ENCODE measurements at regions not wholly inside any gene's neighbourhood (a gene's known extent, or its start where the extent isn't known, plus 50 kb on each side); places are given as distances from the start of the nearest gene placed in this dataset.

DNA sequence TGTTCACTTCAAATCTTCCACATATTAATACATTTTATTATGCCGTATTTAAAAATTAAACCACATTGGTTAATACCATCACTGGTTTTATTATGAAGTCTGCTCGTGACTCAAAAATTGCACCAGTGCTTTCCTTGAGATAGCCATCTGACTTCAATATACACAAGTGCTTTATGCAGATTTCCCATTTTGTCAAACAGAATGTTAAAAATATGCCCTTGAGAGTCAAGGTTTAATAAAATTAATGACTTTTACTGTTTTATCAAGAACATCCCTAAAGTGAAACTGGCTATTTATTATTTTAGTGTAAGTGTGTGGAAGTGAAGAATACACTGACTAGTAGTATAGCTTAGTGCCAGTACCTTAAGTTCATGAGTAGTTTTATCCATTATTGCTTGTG, 139.3 kb upstream of the SOX2 start:
- Histone ChIP-seq H3K4me3 (ENCODE audit: insufficient read depth, low read depth, low read length) (no peak overlapping the region), H3K36me3 (replicated peaks; ENCODE audit: control insufficient read depth, insufficient read depth, low read length) (no peaks in the 10 kb centered on the region), H3K27me3 (ENCODE audit: control insufficient read depth, insufficient read depth, low read length) (no peaks in the 10 kb centered on the region)
- no peak for DNase-seq

DNA sequence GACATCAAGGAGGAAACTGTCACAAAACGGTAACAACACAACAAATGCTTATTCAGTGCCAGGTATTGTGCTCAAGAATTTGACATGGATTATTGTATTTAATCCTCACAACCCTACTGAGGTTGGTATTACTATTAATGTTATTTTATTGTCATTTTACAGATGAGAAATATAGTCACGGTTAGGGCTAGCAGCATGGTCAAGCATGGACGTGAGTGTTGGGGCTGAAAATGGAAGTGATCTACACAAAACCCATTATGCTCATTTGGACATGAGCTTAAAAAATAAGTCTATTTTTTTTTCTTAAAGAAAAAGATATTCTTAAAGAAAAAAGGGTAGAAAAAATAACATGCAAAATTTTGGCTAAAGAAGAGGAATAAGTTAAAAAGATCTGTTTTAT, 141.3 kb upstream of the SOX2 start:
- no peaks in the 10 kb centered on the region for H3K27me3 ChIP-seq (ENCODE audit: control insufficient read depth, insufficient read depth, low read length)
- H3K36me3 ChIP-seq (replicated peaks; ENCODE audit: control insufficient read depth, insufficient read depth, low read length): no peaks in the 10 kb centered on the region
- DNase-seq: no peak
- no peak overlapping the region for H3K4me3 ChIP-seq (ENCODE audit: insufficient read depth, low read depth, low read length)

DNA sequence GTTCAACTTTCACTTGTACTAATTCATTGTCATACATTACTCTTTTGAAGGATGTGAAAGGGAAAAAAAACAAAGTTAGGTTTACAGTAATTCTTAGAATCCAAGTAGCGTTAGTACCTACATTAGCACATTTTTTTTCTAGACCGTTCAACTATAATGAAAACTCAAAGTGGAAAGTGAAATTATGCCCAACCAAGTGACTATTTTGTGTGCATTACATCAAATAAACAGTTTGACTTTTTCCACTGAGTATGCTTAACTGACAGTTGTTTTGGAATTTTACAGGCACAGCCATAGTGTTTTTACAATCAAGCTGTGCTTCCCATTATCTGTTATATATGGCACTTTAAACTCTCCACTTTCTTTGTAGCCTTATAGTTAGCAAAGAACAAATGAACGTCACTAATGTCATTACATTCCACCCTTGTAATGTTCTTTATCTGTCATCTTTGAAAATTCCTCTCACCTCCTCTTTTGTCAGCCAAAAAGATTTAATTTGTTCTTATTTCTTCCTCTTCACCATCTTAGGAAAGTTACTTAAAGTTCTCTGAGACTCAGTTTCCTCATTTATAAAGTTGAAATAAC, 142.3 kb upstream of the SOX2 start:
- Histone ChIP-seq H3K27me3 (ENCODE audit: control insufficient read depth, insufficient read depth, low read length) (no peaks in the 10 kb centered on the region), H3K36me3 (replicated peaks; ENCODE audit: control insufficient read depth, insufficient read depth, low read length) (no peaks in the 10 kb centered on the region), H3K4me3 (ENCODE audit: insufficient read depth, low read depth, low read length) (no peak overlapping the region)
- DNase-seq: no peak

DNA sequence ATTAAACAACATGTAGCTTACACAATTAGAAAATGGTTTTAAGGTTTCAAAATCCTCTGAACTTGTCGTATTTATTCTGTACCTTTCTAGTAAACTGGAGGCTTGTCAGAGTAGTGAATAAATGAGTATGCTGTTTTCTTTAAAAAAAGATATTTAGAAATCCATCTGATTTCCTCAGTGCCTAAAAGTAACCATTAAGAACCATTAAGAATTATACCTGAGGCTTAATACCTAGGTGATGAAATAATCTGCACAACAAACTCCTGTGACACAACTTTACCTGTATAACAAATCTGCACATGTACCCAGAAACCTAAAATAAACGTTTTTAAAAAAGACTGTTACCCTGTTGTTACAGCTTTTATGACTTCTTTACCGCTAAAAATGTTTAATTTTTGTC, 143.0 kb upstream of the SOX2 start:
- no peak for DNase-seq
- no peaks in the 10 kb centered on the region for H3K36me3 ChIP-seq (replicated peaks; ENCODE audit: control insufficient read depth, insufficient read depth, low read length)

DNA sequence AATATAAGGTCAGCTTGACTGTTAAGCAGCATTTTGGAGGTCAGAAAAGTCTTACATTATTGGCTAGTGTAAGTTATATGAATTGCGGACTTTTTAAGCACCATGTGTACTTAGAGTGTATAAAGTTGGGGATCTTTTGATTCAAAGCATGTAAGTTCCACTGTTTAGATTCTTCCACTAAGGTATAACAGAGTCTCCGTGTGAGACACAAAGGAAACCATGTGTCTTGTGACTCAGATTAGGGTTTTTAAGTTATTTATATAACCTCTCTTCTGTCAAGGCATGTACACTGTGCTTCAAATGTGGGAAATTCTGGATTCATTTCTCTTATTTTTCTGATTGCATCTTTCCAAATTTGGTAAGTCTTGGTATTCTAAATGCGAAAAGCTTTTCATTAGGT, 143.5 kb upstream of the SOX2 start:
- no peaks in the 10 kb centered on the region for H3K36me3 ChIP-seq (replicated peaks; ENCODE audit: control insufficient read depth, insufficient read depth, low read length)
- no peak for DNase-seq
- H3K27me3 ChIP-seq (ENCODE audit: control insufficient read depth, insufficient read depth, low read length): no peaks in the 10 kb centered on the region
- H3K4me3 ChIP-seq (ENCODE audit: insufficient read depth, low read depth, low read length): no peak overlapping the region

More for the DNA sequence above, 143.0 kb upstream of the SOX2 start:
- Histone ChIP-seq H3K27me3 (ENCODE audit: control insufficient read depth, insufficient read depth, low read length) (no peaks in the 10 kb centered on the region), H3K4me3 (ENCODE audit: insufficient read depth, low read depth, low read length) (no peak overlapping the region)

GRCh38 chr3:181567311-181568075, 144.2 kb upstream of the SOX2 start:
- H3K27me3 ChIP-seq (ENCODE audit: control insufficient read depth, insufficient read depth, low read length): no peaks in the 10 kb centered on the region
- H3K4me3 ChIP-seq (ENCODE audit: insufficient read depth, low read depth, low read length): no peak overlapping the region
- H3K36me3 ChIP-seq (replicated peaks; ENCODE audit: control insufficient read depth, insufficient read depth, low read length): no peaks in the 10 kb centered on the region
- DNase-seq: no peak

GRCh38 chr3:181565416-181565815, 146.3 kb upstream of the SOX2 start:
- no peak for DNase-seq
- no peak overlapping the region for H3K4me3 ChIP-seq (ENCODE audit: insufficient read depth, low read depth, low read length)
- H3K27me3 ChIP-seq (ENCODE audit: control insufficient read depth, insufficient read depth, low read length): no peaks in the 10 kb centered on the region
- H3K36me3 ChIP-seq (replicated peaks; ENCODE audit: control insufficient read depth, insufficient read depth, low read length): no peaks in the 10 kb centered on the region

DNA sequence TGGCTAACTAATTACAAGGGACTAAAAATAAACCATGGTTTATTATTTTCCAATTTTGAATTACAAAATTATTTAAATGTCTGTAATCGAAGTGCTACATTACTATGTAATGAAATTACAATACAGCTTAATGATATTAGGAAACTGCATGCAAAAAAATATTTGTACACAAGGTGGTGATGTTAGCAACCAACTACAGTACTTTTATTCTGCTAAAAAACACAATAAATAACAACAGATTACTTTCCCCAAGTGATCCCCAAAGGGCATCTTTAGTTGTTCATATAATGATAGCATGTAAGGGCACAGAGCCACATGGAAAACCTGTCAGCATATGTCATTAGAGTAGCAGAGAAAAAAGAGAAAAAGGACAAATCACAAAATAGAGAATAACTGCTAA, 147.5 kb upstream of the SOX2 start:
- H3K4me3 ChIP-seq (ENCODE audit: insufficient read depth, low read depth, low read length): no peak overlapping the region
- no peaks in the 10 kb centered on the region for H3K27me3 ChIP-seq (ENCODE audit: control insufficient read depth, insufficient read depth, low read length)
- no peaks in the 10 kb centered on the region for H3K36me3 ChIP-seq (replicated peaks; ENCODE audit: control insufficient read depth, insufficient read depth, low read length)
- DNase-seq: no peak

DNA sequence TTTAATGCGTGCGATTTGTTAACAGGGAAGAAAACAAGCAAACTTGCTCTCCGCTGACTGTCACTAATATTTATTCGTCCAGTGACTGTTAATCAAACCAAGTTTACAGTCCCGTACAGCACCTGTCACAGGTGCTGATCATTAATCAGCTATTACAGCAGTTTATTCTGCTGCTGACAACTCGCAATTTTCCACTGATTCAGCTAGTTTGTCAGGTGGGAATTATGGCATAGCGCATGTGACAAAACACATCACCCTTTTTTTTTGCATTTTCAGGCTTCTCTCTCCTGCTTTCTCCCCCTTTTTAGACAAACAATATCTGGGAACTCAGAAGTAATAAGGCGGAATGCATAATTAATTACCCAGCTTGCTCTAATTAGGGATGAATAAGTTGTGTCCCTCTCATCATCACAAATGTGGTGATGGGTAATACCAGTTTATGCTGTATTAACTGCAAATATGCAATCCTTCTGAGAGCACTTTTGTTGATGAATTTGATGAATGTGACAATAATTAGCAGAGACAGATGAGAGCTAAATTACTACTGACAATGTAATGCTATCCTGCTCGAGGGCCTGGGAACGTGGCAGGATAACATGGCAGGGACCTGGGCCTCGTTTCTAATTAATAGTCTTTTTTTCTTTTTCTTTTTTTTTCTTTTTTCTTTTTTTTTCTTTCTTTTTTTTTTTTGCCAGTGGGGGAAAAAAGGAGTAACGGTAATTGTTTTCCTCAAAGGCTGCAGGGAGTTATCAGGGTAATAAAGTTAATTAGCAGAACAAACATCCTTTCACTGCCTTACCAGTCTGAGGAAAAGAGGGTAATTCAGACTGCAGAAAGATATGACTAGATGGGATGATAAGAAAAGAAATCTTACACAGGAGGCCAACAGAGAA, 150.3 kb upstream of the SOX2 start:
- H3K36me3 ChIP-seq (replicated peaks; ENCODE audit: control insufficient read depth, insufficient read depth, low read length): no peaks in the 10 kb centered on the region
- no peak overlapping the region for H3K4me3 ChIP-seq (ENCODE audit: insufficient read depth, low read depth, low read length)
- no peak for DNase-seq
- H3K27me3 ChIP-seq (ENCODE audit: control insufficient read depth, insufficient read depth, low read length): no peaks in the 10 kb centered on the region

DNA sequence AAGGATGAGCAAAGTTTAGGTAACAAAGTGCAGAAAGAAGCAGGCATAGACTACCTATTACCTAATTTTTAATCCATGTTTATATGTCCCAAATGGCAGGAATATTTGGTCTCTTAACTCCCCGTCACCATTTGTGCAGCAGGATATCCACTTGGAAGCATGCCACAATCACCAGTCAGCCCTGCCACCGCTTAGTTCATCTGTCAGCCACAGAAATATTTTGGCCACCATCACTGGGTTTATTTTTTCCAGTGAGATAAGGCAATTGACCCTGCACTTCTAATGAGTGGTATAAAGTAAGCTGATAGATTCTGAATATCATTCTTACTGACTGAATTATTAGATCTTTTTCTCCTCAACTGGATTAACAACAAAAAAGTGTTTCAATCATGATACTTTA, 152.9 kb upstream of the SOX2 start:
- H3K4me3 ChIP-seq (ENCODE audit: insufficient read depth, low read depth, low read length): no peak overlapping the region
- no peak for DNase-seq
- H3K36me3 ChIP-seq (replicated peaks; ENCODE audit: control insufficient read depth, insufficient read depth, low read length): no peaks in the 10 kb centered on the region
- no peaks in the 10 kb centered on the region for H3K27me3 ChIP-seq (ENCODE audit: control insufficient read depth, insufficient read depth, low read length)

DNA sequence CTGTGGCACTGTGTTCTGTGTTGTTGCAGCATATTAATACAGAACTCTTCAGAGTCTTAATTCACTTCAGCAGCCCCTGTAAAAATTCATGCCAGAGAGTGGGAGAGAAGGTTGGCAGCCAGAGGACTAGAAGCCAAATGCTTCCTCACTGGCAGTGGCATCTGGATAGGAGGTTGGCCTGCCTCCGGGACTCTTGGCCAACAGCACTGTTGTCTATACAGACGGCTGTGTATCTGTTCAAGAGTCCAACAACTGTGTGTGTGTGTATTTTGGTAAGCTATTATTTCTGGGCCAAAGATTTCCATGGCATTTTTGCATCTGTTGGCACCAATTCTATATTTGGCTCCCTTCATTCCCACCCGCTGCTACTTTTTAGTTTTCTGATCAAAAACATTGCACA, 156.0 kb upstream of the SOX2 start:
- DNase-seq: no peak
- Histone ChIP-seq H3K36me3 (replicated peaks; ENCODE audit: control insufficient read depth, insufficient read depth, low read length) (no peaks in the 10 kb centered on the region), H3K27me3 (ENCODE audit: control insufficient read depth, insufficient read depth, low read length) (no peaks in the 10 kb centered on the region), H3K4me3 (ENCODE audit: insufficient read depth, low read depth, low read length) (no peak overlapping the region)

GRCh38 chr3:181554233-181554765, 157.4 kb upstream of the SOX2 start:
- Histone ChIP-seq H3K27me3 (ENCODE audit: control insufficient read depth, insufficient read depth, low read length) (no peaks in the 10 kb centered on the region), H3K4me3 (ENCODE audit: insufficient read depth, low read depth, low read length) (no peak overlapping the region), H3K36me3 (replicated peaks; ENCODE audit: control insufficient read depth, insufficient read depth, low read length) (no peaks in the 10 kb centered on the region)
- DNase-seq: no peak

DNA sequence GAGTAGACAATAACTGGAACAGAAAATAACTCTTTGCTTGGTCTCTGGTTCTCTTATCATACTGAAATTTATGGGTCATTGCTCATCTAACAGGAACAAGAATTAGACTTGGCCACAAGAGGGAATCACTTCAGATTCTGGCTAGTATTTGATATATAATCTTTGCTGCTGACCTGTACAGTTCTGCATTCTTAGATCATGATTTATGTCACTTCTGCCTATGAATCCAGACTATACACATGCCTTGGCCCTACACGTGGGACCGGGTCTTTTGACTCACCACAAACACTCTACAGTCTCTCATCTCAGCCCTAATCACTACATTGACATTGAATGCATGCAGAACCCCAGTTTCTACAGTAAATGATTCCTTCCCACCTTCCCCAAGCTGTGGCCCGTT, 162.5 kb upstream of the SOX2 start:
- DNase-seq: no peak
- H3K36me3 ChIP-seq (replicated peaks; ENCODE audit: control insufficient read depth, insufficient read depth, low read length): no peaks in the 10 kb centered on the region
- H3K4me3 ChIP-seq (ENCODE audit: insufficient read depth, low read depth, low read length): no peak overlapping the region
- H3K27me3 ChIP-seq (ENCODE audit: control insufficient read depth, insufficient read depth, low read length): no peaks in the 10 kb centered on the region

DNA sequence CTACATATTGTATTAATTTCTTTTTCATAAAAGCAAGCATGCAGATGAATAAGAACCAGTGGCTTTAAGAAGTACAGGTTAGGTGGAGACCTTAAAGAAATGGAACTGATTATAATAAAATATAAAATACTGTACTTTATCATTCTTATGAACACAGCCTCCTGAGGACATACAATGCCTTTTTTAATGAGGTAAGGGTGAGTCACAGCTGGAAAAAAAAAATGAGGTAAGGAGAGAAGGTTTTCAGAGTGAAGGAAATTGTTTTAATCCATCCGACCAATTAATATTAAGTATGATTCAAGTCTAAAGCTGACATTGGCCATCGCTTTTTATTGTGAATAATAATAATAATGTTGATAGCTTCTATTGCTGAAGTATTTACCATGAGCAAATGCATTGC, 170.3 kb upstream of the SOX2 start:
- Histone ChIP-seq H3K27me3 (ENCODE audit: control insufficient read depth, insufficient read depth, low read length) (no peaks in the 10 kb centered on the region), H3K36me3 (replicated peaks; ENCODE audit: control insufficient read depth, insufficient read depth, low read length) (no peaks in the 10 kb centered on the region), H3K4me3 (ENCODE audit: insufficient read depth, low read depth, low read length) (no peak overlapping the region)

GRCh38 chr3:181534781-181535221, 176.9 kb upstream of the SOX2 start:
- no peak for DNase-seq
- Histone ChIP-seq H3K4me3 (ENCODE audit: insufficient read depth, low read depth, low read length) (no peak overlapping the region), H3K36me3 (replicated peaks; ENCODE audit: control insufficient read depth, insufficient read depth, low read length) (no peaks in the 10 kb centered on the region), H3K27me3 (ENCODE audit: control insufficient read depth, insufficient read depth, low read length) (no peaks in the 10 kb centered on the region)

More for the DNA sequence above, 170.3 kb upstream of the SOX2 start:
- DNase-seq: no peak
